ENCODE measurements at regions not wholly inside any gene's neighbourhood (a gene's known extent, or its start where the extent isn't known, plus 50 kb on each side); places are given as distances from the start of the nearest gene placed in this dataset.

GRCh38 chr12:13436696-13437391, 240.3 kb downstream of the EMP1 start:
- no peak overlapping the region for H3K4me2 ChIP-seq (ENCODE audit: low read length)
- no peaks in the 10 kb centered on the region for H3K9me2 ChIP-seq (ENCODE audit: low read depth, low read length)
- no peaks in the 10 kb centered on the region for H4K20me1 ChIP-seq (ENCODE audit: insufficient read depth, low read length)
- no peak overlapping the region for H2AFZ ChIP-seq (ENCODE audit: low read length)
- H3K27me3 ChIP-seq (ENCODE audit: insufficient read depth, low read length), result no peaks in the 10 kb centered on the region
- H3K79me2 ChIP-seq (ENCODE audit: insufficient read depth, low read length), result no peaks in the 10 kb centered on the region
- no peak overlapping the region for H3K27ac ChIP-seq (ENCODE audit: low read depth, low read length, poor library complexity, severe bottlenecking)
- no peak overlapping the region for H3K9ac ChIP-seq (ENCODE audit: low read length)
- no peaks in the 10 kb centered on the region for H3F3A ChIP-seq (ENCODE audit: insufficient read depth, low read length)
- H3K36me3 ChIP-seq (ENCODE audit: insufficient read depth, low read length), result no peaks in the 10 kb centered on the region
- no peak for TF ChIP-seq EZH2 (IDR thresholded peaks at IDR 0.05; ENCODE audit: borderline replicate concordance, low read length)
- no peak for TF ChIP-seq CTCF (IDR thresholded peaks at IDR 0.05; ENCODE audit: low read length)
- H3K9me3 ChIP-seq (ENCODE audit: low read length), result no peaks in the 10 kb centered on the region
- no peaks in the 10 kb centered on the region for H3K4me1 ChIP-seq (ENCODE audit: insufficient read depth, low read length, severe bottlenecking)
- H3K4me3 ChIP-seq (ENCODE audit: low read depth, low read length, poor library complexity, severe bottlenecking), result no peak overlapping the region

- H3K9ac ChIP-seq (ENCODE audit: low read length), result no peak overlapping the region
- no peaks in the 10 kb centered on the region for H3K9me2 ChIP-seq (ENCODE audit: low read depth, low read length)
- no peaks in the 10 kb centered on the region for H3F3A ChIP-seq (ENCODE audit: insufficient read depth, low read length)
- no peak overlapping the region for H3K4me3 ChIP-seq (ENCODE audit: low read depth, low read length, poor library complexity, severe bottlenecking)
- no peaks in the 10 kb centered on the region for H3K36me3 ChIP-seq (ENCODE audit: insufficient read depth, low read length)
- H3K27me3 ChIP-seq (ENCODE audit: insufficient read depth, low read length), result no peaks in the 10 kb centered on the region
- TF ChIP-seq EZH2 (IDR thresholded peaks at IDR 0.05; ENCODE audit: borderline replicate concordance, low read length), result no peak
- TF ChIP-seq CTCF (IDR thresholded peaks at IDR 0.05; ENCODE audit: low read length), result no peak
- H3K79me2 ChIP-seq (ENCODE audit: insufficient read depth, low read length), result no peaks in the 10 kb centered on the region
- no peak overlapping the region for H3K4me2 ChIP-seq (ENCODE audit: low read length)
- no peaks in the 10 kb centered on the region for H3K9me3 ChIP-seq (ENCODE audit: low read length)
- H3K27ac ChIP-seq (ENCODE audit: low read depth, low read length, poor library complexity, severe bottlenecking), result no peak overlapping the region
- no peaks in the 10 kb centered on the region for H3K4me1 ChIP-seq (ENCODE audit: insufficient read depth, low read length, severe bottlenecking)
- no peaks in the 10 kb centered on the region for H4K20me1 ChIP-seq (ENCODE audit: insufficient read depth, low read length)
- H2AFZ ChIP-seq (ENCODE audit: low read length), result no peak overlapping the region
Observed at GRCh38 chr12:13436182-13436581, 239.7 kb downstream of the EMP1 start.

- Histone ChIP-seq H3K9ac (ENCODE audit: low read length) (no peak overlapping the region), H3K4me1 (ENCODE audit: insufficient read depth, low read length, severe bottlenecking) (no peaks in the 10 kb centered on the region), H3K9me2 (ENCODE audit: low read depth, low read length) (no peaks in the 10 kb centered on the region), H3K36me3 (ENCODE audit: insufficient read depth, low read length) (no peaks in the 10 kb centered on the region), H2AFZ (ENCODE audit: low read length) (no peak overlapping the region), H3K27ac (ENCODE audit: low read depth, low read length, poor library complexity, severe bottlenecking) (no peak overlapping the region), H3K9me3 (ENCODE audit: low read length) (no peaks in the 10 kb centered on the region), H4K20me1 (ENCODE audit: insufficient read depth, low read length) (no peaks in the 10 kb centered on the region), H3K4me2 (ENCODE audit: low read length) (no peak overlapping the region), H3K4me3 (ENCODE audit: low read depth, low read length, poor library complexity, severe bottlenecking) (no peak overlapping the region), H3F3A (ENCODE audit: insufficient read depth, low read length) (no peaks in the 10 kb centered on the region), H3K27me3 (ENCODE audit: insufficient read depth, low read length) (no peaks in the 10 kb centered on the region), H3K79me2 (ENCODE audit: insufficient read depth, low read length) (no peaks in the 10 kb centered on the region)
- TF ChIP-seq EZH2 (IDR thresholded peaks at IDR 0.05; ENCODE audit: borderline replicate concordance, low read length) (no peak), CTCF (IDR thresholded peaks at IDR 0.05; ENCODE audit: low read length) (no peak)
Observed at GRCh38 chr12:13435235-13435933, 238.9 kb downstream of the EMP1 start.

Measured in OCI-LY1 (cell line).